ENCODE measurements at regions not wholly inside any gene's neighbourhood (a gene's known extent, or its start where the extent isn't known, plus 50 kb on each side); places are given as distances from the start of the nearest gene placed in this dataset.
"Not testable (repeated sequence)": the region's sequence is repeated elsewhere in the genome, so short reads cannot be mapped to it uniquely, and the experiment has no call there.

DNA sequence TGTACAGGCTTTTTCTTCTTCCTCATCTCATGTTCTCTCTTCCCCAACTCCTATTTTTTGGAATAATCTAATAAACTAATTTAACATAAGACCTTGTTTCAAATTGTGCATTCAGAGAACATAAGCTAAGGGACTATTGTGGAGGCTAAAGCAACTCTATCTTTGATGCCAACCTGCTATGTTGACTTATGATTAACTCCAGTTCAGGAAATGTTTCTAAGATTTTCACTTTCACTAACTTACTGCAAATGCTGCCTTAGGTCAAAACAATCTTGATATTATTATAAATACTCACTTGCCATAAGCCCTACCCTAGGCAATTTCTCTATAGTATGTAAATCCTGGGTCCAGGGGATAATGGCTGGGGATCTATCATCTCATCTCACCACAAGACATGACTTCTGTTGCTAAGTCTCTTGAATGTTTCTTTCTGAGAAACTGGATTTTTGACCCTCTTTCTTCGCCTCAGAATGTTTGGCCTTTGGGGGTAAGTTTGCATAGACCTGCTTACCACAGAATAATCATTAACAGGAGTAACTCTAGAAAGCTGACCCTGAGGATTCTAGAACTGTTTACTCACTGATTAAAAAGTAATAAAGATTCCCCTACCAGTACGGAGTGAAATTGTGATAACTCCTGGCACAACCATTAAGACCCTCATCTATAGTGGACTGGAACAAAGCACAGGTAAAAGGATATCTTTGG, 768.1 kb downstream of the GBE1 start:
- DNase-seq = no peak

DNA sequence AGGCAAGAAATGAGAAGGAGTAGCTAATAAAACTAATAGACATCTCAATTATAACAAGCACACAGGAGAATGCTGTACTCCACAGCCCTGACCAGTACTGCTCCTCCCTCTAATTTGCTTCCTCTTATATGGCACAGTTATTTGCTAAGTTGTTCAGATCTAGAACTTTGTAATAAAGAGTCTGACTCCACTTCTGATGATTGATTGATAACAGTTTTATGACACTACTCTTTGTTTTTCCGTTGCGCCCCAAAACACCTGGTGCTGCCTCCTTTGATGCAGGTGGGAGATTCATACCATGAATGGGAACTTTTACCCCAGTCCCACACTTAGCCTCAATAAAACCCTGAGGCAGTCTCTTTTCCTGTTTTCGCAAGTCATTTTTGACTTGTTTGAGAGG, 777.7 kb downstream of the GBE1 start:
- no peak for DNase-seq

DNA sequence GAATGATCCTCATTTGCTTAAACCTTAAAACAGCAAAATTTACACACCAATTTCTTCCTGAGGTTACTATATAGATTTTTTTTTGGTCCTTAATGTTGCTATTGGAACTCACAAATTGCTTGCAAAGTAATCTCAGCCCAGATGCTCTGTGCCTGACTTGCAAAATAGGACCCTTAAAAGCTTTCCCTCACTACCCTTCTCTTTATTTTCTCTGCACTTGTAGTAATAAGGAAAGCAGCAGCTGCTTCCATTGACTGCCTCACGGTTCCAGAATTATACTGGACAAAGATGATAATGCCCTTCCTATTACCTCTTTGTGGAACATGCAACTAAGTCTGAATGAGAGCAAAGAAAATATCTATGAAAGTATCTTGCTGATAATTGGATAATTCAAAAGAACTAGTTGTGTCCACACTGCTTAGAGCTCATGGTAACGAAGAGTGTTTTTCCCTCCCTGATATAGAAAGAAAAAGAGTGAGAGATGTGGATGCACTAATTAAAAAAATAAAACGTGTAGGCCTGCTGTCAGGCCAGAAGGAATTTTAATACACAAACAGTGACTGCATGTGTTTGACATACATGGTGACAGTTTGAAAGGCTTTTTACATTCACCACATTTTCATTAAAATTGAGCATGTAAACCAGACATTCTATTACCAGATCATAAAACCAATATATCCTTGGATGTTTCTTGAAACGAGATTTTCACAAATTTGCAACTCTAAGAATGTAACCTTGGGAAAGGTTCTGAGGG, 783.1 kb downstream of the GBE1 start:
- DNase-seq = no peak

DNA sequence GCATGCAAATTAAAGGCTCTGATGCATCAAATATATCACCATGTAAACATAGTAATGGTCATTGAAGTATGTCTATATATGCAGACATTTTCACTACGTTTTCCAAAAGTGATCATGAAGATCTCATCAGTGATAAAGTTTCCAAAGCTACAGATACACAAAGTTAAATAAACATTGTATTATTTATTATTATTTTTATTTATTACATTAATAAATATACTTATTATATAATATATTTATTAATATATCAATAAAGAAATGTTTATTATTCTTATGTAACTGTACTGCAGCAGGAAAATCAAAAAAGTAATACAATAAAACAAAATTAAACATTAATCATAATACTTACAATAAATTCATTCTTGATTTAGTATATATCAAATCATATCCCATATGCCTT, 791.2 kb downstream of the GBE1 start:
- no peak for DNase-seq

DNA sequence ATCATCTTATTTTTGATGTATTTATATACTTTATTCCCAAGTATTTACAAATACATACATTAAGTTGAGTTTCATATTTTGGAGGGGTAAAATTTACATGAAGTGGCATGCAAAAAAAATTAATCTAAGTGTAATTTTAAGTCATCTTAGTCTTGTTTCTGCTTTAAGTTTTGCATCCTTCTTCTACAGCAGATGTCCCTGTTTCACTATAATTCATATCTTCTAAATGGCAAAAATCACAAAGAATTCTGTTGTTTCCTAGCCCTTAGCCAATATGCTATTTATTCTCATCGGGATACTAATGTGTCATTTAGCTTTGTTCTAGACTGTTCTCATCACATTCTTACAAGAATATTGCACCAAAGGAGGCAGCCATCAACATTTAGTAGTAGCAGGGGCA, 831.9 kb downstream of the GBE1 start:
- DNase-seq = no peak

DNA sequence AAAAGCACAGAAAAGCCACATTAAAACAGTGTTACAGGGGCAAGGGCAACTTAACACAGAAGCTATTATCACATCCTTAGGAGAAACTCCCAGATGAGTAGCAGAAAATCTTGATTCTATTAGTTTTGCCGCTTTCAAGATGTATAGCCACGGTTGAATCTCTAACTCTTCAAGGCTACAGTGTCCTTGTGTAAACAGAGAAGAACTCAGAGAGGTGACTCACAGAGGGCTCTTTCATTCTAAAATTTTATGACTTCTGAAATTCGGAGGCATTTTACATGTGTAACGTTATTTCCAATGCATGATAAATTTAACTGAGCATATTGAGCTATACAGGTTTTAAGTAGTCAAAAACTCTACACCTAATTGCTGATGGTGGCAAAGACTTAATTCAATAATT, 846.6 kb downstream of the GBE1 start:
- DNase-seq = no peak

DNA sequence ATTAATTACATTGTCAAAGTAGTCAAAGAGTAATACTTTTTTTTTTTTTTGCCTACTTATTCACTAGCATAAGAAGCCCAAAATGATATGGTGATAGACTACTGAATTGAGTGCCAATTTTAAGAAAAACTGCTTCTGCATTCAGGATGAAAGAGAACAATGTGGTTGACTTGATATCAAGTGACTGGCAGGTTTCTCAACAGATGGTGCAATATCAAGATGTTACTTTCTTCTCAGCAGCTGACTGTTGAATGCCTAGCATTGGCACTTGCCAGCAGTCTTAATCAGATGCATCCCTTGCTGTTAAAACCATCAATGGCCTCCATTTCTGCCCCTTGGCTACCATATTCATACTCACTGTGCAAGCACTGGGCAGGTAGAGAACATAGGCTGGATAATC, 863.2 kb downstream of the GBE1 start:
- no peak for DNase-seq

DNA sequence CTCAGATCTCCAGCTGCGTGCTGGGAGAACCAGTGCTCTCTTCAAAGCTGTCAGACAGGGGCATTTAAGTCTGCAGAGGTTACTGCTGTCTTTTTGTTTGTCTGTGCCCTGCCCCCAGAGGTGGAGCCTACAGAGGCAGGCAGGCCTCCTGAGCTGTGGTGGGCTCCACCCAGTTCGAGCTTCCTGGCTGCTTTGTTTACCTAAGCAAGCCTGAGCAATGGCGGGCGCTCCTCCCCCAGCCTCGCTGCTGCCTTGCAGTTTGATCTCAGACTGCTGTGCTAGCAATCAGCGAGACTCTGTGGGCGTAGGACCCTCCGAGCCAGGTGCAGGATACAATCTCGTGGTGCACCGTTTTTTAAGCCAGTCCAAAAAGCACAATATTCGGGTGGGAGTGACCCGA, 864.4 kb downstream of the GBE1 start:
- not testable (repeated sequence) for DNase-seq

DNA sequence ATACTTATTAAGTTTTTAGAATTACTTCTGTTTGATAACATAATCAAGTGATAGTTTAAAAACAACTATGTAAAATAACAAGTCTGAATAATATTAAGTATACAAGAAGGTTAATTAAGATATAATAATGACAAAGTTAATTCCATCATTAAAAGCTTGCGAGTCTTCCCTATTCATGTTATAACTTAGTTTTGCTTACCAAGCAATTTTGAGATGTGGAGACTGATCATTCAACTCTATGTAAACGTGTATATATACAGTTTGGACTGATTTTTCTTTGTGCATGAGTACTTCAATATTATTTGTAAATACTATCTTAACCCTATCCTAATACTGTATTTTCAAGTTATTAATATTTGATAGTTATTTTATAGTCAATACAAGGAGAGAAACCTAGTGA, 870.9 kb downstream of the GBE1 start:
- DNase-seq = no peak

DNA sequence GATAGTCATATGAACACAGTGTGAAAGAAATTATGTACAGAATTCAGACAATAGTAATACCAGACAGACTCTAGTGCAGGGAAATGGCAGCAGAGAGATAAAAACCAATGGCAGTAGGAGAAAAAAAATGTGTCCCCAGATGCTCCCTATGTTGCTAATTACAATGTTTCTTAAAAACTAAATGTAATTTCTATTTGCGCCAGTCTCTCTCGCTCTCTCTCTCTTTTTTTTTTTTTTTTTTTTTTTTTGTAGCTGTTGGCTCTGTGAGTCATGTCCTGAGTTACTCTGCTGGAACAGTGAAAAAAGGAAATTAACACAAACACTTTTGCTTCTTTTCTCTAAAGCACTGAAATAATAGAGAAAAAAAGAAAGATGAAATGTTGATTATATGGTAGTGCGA, 871.9 kb downstream of the GBE1 start:
- DNase-seq = no peak

DNA sequence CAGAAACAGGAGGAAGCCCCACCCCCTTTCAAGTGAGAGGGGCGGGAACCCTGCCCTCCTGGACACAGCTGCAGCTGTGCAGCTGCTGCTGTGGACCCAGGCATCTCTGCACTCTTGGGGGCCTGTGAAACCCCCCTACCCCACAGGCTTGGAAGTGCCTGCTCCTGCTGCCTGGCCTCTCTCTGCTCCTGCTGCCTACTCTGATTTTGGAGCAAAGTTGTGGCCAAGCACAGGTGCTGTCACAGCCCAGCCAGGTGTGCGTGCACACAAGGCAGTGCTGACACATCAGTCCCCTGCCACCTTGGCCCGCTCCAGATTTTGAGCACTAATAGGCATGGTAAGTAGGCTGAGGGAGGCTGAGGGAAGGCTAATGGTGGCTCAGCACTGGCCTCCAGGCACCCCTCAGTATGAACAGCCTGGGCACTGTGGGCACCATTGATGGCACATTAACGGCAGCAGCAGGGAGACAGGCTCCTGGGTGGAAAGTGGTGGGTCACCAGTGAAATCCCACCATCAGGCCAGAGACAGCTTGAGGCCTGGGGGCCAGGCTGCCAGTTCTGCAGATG, 890.9 kb downstream of the GBE1 start:
- DNase-seq = no peak

DNA sequence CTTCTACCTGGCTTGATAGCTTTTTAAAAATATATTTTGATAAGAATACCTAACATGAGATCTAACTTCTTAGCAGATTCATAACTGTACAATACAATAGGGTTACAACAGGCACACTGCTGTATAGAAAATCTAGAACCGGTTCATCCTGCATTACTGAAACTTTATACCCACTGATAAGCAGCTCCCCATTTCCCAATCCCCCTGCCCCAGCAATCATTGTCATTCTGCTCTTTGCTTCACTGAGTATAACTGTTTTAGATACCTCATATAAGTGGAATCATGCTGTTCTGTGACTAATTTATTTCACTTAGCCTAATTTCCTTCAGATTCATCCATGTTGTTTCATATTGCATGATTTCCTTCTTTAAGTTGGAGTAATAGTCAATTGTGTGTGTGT, 906.0 kb downstream of the GBE1 start:
- DNase-seq = no peak

DNA sequence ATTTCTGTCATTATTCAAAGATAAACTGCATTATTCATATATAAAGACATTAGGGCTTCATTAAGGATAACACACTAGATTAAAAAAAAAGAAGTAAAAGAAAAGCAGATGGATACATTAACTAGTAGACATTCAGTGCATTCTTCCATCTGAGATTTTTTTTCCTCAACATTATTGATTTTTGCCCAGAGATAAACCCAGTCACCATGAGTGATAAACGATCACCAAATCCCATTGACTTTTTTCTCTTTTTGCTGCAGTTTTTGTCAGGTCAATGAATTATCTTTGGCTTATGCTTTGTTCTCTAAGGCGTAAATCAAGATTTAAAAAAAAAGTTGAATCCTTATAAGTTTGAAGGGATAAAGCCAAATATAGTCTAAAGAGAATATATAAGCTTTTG, 925.0 kb downstream of the GBE1 start:
- DNase-seq = no peak

DNA sequence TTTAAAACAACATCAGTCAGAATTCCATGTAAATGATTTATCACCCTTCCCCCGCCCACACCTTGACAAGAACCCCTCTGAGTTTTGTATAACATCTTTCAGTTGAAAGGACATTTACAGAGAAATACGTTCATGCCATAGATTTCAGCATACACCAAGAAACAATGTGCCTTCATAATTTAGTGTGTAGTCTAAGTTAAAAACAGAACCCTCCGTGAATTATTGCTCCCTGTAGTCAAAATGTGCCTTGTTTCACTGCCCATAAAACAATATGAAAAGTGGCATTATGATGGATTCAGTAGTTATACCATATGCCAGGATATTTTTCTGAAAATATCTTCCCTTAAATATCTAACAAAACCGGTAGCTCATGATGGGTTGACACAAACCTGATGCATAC, 953.9 kb downstream of the GBE1 start:
- DNase-seq = no peak

DNA sequence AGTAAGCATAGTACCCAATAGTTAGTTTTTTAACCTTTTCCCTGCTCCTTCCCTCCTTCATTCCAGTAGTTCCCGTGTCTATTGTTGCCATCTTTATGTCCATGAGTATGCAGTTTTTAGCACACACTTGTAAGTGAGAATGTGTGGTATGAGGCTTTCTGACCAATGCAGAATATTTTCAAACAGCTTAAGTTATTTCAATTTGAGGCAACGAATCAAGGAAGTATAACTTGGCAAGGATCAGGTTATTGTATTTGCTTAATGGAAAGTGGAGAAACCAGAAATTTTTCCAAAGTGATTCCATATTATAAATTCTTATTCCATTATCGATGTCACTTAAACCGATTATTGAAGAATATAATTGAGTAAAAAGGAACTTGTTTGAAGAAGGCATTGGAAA, 954.8 kb downstream of the GBE1 start:
- no peak for DNase-seq

DNA sequence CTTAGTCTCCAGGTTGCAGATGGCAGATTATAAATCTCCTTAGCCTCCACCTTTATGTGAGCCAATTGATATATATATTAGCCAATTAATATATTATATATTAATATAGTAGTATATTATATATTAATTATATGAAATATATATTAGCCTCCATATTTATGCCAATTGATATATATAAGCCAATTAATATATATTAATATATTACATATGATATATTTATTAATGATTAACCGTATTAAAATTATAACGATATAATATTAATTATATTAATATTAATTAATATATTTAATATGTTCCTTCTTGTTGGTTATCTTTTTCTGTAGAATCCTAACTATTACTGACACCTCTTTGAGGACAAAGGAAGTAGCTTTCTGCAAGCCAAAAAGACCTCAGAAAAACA, 972.5 kb downstream of the GBE1 start:
- no peak for DNase-seq

DNA sequence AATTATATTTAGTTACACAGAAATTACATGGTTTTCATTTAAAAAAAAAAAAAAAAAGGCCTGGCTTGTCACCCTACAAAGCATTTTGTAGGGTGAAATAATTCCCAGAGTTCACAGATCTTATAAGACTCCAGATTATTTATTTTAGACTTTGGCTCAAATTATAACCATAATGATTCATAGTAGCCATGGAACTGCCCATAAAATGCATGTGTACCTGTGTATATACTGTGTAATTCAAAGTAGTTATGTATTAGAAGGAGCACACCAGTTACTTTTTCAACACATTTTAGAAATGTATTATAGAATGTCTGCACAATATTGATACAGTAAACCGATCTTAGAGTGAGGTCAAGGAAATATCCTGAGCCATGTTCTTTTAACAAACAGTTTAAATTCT, 975.6 kb downstream of the GBE1 start:
- DNase-seq = no peak

DNA sequence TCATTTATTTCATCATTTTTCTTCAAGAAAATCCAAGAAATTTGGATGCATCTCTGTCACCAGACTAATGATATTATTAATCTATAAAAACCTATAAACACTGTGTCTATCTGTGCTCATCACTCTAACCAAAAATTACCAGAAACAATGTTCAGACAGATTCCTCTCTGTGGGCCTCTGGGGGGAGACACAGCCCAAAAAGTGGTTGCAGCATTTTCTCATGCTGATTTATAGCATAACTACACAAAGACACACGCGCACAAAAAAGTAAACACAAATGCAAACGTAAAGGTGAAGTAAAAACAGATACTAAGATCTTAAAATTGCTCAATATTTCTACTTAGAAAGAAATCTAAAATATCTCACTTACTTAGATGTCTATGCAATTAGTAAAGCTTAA, 976.0 kb downstream of the GBE1 start:
- peak in 2 of 56 donors; percentile 3 for DNase-seq

DNA sequence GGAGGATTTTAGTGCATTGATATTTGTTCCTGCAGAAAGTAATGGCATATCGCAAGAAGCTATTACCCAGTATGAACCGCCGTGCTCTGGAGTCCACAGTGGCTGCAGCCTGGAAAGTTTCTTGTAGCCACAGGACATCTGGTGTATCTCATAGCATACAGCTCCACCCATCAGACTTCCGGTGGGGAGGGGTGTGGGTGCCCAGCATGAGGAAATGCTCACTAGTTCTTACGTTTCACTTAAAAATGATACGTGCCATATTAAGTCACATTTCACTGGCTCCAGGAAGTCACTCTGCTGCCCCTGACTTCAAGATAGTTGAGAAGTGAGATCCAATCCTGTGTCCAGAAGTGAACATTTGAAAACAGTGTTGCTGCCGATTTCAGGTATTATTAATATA, 990.4 kb downstream of the GBE1 start:
- DNase-seq = no peak

DNA sequence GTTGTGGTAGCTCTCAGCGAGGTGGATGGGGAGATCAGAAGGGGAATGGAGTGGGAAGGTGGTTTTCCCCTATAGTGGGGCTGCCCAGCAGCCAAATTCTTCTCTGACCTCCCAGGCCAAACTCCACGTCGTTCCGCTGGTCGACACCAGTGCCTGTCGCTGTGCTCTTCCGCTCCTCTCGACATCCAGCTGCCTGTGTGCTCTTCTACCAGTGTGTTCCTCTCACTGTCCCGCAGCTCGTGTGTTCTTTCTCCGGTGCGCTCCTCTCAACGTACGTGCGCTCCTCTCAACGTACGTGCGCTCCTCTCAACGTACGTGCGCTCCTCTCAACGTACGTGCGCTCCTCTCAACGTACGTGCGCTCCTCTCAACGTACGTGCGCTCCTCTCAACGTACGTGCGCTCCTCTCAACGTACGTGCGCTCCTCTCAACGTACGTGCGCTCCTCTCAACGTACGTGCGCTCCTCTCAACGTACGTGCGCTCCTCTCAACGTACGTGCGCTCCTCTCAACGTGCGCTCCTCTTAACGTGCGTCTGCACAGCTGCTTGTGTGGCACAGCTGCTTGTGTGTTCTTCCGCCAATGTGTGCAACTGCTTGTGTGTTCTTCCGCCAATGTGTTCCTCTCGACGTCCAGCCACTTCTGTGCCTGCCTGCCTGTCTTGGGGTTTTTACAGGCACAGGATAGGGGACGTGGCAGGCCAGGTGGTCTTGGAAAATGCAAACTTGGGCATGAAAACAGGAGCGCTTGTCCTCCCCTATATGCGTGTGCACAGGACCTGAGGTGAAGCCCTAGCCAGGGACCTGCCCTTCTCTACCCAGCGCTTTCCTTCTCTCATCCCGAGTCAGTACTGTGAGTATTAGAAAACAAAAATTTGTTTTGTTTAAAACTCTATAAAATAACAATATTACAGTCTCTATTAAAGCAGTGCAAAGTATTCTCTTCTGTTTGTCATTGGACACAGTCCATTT, 991.1 kb downstream of the GBE1 start:
- no peak for DNase-seq

DNA sequence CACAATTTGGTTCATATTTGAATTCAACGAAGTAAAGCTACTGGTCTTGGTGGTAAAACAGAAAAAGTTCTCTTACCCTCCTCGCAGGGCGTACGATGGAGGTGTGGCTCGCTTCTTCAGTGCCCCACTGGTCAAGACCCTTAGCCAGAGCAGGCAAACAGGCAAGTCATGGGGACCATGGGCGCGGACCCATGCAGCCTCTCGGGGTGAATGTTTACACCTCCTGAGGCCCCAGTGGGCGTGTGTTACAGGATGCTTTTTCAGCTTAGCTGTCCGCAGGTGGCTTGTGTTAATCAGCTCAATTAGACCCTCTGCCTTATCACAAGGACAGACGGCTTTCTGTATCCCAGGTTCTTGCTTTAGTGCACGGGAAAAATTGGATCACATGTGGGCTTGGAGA, 991.8 kb downstream of the GBE1 start:
- DNase-seq = no peak

DNA sequence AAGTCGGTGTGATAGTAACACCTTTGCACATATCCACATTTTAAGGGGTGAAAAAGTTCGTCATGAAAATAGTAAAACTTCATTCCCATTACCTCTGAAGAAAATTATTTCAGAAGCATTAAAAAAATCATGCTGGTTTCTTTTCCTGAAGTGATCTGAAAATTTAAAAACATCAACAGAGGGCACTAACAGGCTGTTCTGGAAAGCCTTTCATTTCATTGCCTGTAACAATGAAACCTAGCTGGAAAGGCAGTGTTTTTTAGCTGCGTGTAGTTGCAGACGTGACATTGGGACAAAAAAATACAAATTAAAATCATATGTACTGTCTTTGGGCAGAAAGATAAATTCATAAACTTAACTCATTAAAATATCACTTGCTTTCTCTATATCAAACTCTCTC, 993.8 kb downstream of the GBE1 start:
- DNase-seq = no peak
